Fibroblast of pulmonary artery (primary cell): ENCODE measurements at regions not wholly inside any gene's neighbourhood (a gene's known extent, or its start where the extent isn't known, plus 50 kb on each side); places are given as distances from the start of the nearest gene placed in this dataset.

ENCODE experiments used
- DNase-seq: peaks from one replicate; pipeline ENCODE4 v3.0.0-alpha.2; 2010; ENCODE audit warnings: low read depth
- H3K4me3 ChIP-seq: replicated peaks from 2 replicates; pipeline ENCODE4 v1.5.1; 2011; ENCODE audit warnings: low read depth, mild to moderate bottlenecking, control low read depth, low read length, moderate library complexity
- CTCF ChIP-seq: IDR thresholded peaks from 2 replicates; pipeline ENCODE4 v1.5.1; 2011; ENCODE audit warnings: mild to moderate bottlenecking, control low read depth, low read length, inconsistent platforms; ENCODE audit errors: missing control alignments

- TF ChIP-seq CTCF, result no peak
- no peak for DNase-seq
- H3K4me3 ChIP-seq, result no peak overlapping the region
Measured at GRCh38 chr21:24617819-24618218, 989.5 kb downstream of the MRPL39 start.

GRCh38 chr21:24594082-24594481, 1013.2 kb downstream of the MRPL39 start:
- no peak for TF ChIP-seq CTCF
- H3K4me3 ChIP-seq, result no peak overlapping the region
- no peak for DNase-seq

GRCh38 chr21:24590261-24590660, 1017.0 kb downstream of the MRPL39 start:
- TF ChIP-seq CTCF, result no peak
- H3K4me3 ChIP-seq, result no peak overlapping the region
- DNase-seq, result no peak

- TF ChIP-seq CTCF, result no peak
- H3K4me3 ChIP-seq, result no peak overlapping the region
- DNase-seq, result no peak
Measured at GRCh38 chr21:24583473-24583872, 1023.8 kb downstream of the MRPL39 start.

- no peak overlapping the region for H3K4me3 ChIP-seq
- no peak for TF ChIP-seq CTCF
- no peak for DNase-seq
Measured at GRCh38 chr21:24577301-24577700, 1030.0 kb downstream of the MRPL39 start.

GRCh38 chr21:24561291-24561690, 1046.0 kb downstream of the MRPL39 start:
- H3K4me3 ChIP-seq, result no peak overlapping the region
- no peak for DNase-seq
- no peak for TF ChIP-seq CTCF

GRCh38 chr21:24552491-24552890, 1054.8 kb downstream of the MRPL39 start:
- DNase-seq, result no peak
- TF ChIP-seq CTCF, result no peak
- no peak overlapping the region for H3K4me3 ChIP-seq
